GM19240 (cell line): ENCODE measurements at regions not wholly inside any gene's neighbourhood (a gene's known extent, or its start where the extent isn't known, plus 50 kb on each side); places are given as distances from the start of the nearest gene placed in this dataset.

Experiments used
- DNase-seq: peaks from one replicate; pipeline ENCODE4 v3.0.0; 2011; ENCODE audit warnings: low spot score; ENCODE audit not compliant: insufficient read length

DNA sequence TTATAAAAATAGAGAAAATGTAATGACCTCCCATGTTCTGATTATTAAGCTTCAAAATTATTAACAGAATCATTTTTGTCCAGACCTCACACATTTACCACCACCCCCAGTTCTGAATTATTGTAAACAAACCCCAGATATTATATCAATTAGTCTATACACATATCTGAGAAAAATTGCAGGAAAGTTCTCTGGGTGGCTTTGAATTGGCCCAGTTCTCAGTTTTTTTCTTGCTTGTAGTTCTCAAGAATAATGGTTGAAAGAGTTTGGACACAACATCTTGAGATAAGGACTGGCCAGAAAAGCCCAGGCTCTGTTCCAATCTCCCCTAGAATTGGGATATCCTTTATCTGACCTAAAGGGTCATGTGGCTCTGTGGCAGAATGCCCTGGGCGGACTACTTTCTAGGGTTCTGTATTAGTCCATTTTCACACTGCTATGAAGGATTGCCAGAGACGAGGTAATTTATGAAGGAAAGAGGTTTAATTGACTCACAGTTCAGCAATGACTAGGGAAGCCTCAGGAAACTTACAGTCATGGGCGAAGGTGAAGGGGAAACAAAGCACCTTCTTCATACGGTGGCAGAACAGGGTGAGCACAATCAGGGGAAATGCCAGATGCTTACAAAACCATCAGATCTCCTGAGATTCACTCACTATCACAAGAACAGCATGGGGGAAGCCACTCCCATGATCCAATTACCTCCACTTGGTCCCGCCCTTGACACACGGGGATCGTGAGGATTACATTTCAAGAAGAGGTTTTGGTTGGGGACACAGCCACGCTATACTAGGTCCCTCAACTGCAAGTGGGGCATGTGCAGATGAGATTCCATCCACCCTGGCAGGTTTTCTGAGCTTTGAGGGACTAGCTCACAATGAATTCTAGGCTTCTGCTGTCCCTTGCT, 1504.6 kb upstream of the FLRT2 start:
- no peak for DNase-seq

DNA sequence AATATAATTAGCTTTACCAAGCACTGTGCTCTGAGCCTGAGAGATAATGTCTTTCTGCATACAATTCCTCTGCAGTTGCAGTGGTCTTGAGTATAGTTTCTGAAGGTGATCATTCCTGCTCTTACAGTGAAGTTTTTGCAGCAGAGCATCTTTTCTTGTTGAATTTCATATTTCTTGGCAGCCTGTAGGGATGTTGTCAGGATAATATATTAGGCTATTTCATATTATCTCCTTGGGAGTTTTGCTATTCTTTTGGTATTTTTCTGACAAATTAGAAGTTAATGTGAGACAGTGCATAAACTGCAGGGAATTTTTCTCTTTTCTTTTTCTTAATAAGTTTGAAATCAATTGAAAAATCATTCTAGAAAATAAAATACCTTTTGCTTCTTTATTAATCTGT, 1502.6 kb upstream of the FLRT2 start:
- DNase-seq: no peak

DNA sequence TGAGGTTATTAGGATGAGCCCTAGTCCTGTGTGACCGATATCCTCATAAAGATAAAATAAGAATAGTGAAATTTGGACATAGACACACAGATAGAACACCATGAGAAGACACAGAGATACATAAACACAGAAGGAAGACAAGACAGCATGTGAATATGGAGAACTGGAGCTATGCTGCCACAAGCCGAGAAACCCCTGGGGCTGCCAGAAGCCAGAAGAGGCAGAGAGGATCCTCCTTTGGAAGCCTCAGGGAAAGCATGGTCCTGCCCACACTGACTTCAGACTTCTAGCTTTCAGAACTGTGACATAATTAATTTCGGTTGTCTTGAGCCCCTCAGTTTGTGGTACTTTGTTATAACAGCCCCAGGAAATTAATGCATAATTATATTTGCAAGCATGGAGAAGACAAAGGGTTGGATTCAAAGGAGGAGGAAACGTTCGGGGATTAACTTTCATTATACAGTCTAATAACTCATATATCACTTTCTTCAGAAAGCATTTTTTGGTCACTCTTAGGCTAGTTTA, 1501.8 kb upstream of the FLRT2 start:
- no peak for DNase-seq

DNA sequence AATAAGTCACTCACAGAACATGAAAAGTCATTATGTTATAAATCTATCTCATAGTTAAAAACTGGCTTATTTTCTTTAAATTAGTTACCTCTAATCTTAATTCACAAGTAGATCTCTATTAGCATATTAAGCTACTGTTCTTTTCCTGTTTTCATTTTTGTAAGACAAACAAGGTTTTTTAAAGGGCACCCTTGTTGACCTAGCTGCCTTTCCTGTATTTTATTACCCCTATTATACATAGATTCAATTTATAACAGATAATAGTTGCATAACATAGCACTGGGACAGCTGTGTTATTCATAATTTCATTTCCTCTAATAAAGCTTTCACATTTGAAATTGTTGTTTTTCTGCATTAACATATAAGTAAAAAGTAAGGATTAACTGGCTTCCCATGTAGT, 1500.7 kb upstream of the FLRT2 start:
- DNase-seq: no peak

DNA sequence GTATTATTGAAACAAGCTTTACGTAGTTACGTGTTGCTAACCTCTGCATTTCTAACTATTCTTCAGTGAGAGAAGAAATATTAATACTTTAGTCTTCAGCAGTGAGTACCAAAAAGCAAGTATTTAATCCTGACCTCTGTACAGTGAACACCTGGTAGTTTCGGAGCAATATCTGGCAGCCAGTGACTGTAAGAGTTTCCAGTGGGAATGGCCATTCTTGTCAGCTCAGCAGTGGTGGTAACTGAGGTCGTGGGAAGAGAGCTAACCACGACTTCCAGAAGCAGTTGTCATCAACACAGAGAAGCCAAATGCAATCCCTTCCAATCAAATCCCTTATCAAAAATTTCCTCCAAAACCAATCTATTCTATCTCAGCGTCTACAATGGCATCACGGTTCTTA, 1500.2 kb upstream of the FLRT2 start:
- no peak for DNase-seq

DNA sequence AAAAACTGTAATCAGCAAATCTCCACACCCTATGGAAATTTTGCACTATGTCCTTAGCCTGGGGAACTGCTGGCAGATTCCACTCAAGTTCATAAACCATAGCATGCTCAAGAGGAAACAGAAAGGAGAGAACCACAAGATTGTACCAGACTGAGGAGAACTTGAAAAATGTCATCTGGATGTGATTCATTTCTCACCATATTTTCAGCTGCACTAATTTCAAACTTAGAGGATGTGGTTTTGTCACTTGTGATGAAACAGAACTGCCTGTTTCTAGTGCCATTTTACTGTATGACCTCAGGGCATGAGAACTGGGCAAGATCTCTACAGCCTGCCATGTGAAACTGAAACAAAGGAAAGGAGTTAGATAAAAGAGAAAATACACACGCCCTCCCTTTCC, 1493.1 kb upstream of the FLRT2 start:
- DNase-seq: no peak

DNA sequence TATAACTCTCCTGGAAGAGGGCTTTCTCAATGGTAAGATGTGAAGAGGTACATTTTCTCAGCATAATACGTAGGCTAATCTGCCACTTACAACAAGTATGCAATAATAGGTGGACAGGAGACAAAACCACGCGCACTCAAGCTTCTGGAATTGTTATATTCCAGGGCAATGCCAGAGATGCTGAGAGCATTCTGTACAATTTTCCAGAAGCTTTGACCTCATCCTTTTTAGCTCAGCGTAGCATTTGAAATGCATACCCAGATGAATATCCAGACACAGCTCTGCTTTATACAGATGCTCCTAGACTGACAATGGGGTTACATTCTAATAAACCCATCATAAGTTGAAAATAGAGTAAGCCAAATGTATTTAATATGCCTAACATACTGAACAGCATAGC, 1492.4 kb upstream of the FLRT2 start:
- no peak for DNase-seq

DNA sequence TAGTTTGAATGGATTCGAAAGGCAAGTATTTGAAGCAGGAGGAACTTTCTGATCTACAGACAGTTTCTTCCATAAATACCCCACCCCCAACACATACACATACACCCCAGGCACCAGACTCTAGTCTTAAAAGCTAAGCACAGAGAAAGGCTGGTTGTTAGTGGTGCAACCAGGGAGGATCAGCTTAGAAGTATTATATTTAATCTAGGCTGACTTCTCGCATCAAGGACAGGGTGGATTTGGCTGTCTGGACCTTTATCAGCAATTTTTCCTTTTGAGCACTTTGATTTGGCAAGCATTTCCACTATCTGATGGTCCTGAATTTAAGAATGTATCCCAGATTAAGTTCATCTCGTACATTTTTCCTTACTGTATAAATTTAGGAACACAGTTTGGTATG, 1489.8 kb upstream of the FLRT2 start:
- DNase-seq: no peak

DNA sequence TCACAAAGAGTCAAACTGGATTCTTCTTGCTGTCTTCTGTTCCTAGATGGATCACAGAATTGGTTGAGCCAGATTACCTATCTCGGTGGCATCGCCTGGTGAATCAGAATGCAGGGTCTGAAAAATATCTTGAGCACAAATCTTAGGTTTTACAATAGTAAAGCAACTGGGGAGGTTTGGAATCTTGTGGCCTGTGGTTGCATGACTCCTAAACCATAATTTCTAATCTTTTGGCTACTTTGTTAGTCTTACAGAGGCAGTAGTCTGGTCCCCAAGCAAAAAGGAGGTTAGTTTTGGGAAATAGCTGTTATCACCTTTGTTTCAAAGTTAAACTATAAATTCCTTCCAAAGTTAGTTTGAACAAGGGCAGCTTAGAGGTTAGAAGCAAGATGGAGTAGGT, 1488.5 kb upstream of the FLRT2 start:
- no peak for DNase-seq

DNA sequence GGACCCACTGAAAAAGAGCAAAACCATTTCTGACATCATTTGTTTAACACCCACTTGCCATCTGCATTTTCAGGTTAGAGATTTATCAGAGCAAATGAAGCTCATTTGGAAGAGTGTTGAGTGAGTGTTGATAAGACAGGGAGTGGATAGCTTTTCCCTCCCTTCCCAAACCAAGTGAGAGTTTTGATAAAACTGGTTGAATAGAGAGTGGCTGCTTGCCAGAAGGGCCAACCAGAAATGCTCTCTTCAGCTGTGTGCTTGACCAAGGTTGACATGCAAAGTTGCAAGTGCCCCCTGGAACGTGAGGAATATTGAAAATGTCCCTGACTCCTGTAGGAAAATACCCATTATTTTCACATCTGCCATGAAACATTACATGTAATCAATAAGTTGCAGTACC, 1487.0 kb upstream of the FLRT2 start:
- DNase-seq: no peak

DNA sequence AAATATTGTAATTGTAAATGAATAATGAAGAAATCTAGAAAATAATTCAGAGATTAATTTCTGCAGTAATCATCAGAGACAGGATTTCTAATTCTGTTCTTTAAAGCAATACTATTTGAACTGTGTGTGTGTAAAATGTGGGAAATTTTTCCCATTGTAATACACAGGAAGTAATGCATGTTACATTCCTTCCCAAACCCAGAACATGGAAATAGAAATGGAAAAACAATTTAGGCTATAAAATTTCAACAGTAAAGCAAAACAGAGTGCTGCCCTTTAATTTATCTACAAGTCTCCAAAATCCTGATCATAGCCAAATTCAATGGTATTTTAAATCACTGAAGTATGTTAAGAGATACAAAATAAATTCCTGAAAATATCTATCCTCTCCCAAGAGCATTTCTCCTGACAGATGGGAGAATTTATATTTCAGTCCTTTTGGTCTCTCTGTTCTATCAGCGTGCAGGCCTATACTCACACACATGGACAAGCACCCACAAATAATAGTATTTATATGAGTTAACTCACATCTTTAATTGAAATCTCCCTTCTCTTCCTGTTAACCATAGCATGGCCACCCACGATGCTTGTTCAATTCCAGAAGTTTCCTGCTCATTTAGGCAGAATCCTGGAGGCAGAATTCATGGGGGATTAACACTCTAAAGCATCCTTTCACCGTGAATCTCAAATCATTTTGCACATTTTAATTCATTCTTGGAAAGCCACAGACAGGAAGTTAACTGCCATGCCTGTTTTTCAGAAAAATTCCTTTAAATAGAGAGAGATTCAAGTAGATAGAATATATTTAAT, 1465.4 kb upstream of the FLRT2 start:
- no peak for DNase-seq

DNA sequence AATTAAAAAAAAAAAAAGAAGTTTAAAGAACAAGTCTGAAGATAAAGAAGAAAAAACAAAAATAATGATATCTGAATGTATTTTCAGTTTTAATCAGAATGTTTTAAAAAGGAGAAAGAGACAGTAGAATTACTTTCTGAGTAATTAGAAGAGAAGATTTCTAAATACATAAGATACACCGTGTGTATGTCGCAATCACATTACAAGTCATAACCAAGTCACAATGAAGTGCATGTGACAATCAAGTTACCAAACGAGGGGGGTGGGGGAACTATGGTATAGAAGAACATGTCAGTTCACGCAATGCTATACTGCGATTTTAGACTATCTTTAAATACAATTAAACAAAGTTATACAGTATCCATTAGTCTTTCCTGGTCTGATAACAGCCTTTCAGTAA, 1464.1 kb upstream of the FLRT2 start:
- no peak for DNase-seq

DNA sequence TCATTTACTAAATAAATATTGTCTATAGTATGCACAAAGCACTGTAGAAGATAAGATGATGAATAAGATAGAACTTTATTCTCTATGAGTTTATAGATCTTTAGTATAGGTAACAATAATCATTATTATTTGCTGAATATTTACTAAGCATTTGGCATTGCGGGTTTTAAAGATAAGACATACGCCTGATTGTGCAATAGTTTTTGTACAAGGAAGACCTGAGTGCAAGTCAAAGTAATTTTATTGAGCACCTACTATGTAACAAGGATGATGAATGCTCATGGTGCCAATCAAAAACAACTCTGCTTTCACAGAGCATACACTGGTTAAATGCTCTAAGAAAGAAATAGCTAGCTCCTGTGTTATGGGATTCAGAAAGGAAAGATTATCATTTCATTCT, 1461.7 kb upstream of the FLRT2 start:
- DNase-seq: no peak

DNA sequence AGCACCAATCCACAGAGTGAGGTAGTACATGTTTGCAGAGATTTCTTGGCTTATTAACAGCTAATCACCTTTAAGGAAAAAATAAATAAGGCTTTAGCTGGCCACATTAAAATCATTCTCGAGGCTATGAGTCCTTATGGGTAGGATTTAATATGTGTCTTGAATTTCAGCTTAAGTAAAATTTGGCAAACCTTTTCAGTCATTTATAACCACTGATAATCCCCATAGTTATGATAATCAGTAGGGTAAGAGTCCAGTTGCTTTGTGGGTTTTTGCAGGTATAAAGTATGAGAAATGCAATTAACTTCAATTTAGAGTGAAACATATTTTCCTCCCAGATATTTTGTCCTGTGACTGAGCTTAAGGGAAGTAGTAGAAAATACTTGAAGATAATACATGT, 1458.9 kb upstream of the FLRT2 start:
- DNase-seq: no peak

DNA sequence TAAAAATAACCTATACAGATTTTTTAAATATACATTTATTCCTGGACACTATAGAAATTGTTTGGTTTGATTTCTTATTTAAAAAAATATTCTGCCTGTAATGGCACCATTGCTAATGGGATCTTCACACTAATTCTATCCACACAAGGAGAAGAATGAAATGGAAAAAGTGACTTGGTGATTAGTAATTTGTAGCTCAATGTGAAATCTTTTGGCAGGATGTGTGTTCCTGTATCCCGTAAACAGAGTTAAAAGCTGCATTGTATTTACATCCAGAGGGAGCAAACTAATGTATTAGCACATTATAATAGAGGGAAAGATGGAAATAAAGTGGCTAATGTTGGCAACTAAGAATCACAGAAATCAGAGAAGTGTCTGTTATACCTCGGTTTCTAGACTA, 1455.3 kb upstream of the FLRT2 start:
- no peak for DNase-seq

DNA sequence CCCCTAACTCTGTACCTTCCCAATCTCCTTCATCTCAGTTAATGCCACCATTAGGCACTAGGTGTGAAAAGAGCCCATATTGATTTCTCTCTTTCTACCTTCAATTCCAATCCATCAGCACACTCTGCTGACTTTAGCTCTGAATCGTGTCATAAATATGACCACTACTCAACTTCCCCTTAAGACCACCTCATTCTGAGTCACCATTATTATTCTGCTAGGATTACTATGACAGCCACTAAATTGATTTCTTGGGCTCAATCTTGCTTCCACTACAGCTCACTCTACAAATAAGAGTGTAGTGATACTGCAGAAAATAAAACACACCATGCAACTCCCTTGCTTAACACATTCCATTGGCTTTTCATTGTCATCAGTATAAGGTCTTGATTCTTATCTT, 1449.0 kb upstream of the FLRT2 start:
- no peak for DNase-seq

DNA sequence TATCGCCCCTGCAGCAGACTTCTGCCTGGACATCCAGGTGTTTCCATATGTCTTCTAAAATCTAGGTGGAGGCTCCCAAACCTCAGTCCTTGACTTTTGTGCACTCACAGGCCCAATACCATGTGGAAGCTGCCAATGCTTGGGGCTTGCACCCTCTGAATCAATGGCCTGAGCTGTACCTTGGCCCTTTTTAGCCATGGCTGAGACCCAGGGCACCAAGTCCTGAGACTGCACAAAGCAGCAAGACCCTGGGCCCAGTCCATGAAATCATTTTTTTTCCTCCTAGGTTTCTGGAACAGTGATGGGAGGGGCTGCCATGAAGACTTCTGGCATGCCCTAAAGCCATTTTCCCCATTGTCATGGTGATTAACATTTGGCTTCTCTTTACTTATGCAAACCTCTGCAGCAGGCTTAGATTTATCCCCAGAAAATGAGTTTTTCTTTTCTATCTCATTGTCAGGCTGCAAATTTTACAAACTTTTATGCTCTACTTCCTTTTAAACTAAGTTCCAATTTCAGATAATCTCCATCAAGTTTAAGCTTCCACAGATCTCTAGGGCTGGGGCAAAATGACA, 1445.8 kb upstream of the FLRT2 start:
- DNase-seq: no peak

DNA sequence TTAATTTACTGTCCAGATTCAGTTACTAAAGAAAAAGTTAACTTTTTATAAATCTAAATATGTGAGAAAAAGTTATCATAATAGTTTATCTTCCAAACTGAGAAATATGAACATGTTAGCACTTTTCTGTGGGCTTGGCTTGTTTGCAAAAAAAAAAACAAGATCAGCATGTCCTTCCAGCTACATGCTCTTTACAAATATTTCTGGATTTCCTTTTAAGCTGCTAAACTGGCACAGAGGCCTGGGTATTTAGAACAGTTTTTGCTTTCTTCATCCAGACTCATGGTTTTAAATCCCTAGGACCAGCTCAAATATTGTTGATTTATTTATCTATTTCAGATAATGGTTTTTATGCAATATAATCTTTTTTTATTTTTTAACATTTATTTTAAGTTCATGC, 1444.5 kb upstream of the FLRT2 start:
- no peak for DNase-seq

DNA sequence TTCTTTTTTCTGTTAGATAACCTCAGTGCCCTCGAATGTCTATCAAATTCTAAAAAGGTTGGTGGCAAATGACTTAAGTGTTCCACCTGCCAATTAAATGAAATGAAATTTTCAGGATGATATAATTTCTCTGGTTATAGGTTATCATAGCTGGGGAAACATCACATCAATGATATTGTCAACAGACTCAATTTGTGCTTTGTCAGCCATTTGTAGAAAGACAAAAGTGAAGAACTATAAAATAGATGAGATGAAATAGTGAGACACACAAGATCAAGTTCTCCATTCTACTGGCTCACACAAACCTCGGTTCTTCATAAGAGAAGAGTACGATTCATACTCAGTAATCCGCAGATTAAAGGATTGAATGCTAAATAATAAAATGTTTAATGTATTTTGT, 1443.2 kb upstream of the FLRT2 start:
- no peak for DNase-seq

DNA sequence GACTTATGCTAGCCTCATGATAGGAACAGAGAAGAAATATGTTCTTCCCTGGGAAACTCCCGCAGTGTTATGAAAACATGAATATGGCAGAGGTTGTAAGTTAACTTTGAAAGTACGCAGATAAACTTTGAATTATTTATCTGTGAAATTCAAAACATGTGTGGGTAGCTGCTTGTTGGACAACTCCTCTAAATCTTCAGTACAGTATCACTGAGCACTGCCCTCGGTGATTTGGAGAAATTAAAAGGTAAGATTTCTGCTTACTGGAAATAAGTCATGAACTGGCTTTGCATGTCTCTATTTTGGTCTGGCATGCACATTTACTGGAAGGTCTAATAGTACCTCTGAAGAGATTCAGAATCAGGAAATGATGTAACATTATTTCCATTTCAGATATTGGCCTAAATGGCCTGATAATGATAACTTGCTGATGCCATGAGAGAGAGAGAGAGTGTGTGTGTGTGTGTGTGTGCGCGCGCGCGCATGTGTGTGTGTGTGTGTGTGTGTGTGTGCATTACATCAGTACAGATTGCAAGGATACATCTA, 1441.9 kb upstream of the FLRT2 start:
- DNase-seq: no peak

DNA sequence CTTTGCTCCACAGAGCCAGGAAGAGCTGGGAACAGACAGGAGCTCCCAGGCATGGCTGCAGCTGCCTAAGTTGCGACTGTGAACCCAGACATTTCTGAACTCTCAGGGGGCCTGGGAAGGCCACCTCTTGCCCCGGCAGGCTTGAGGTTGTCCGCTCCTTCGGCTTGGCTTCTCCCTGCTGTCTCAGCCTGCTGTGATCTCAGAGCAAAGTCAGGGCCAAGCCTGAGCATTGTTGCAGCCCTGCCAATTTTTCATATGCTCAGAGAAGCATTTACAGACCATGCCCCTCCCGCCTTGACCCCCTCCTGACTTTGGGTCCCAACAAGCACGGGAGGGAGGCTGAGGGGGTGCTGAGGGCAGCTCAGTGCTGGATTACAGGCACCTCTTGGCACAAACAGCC, 1439.1 kb upstream of the FLRT2 start:
- DNase-seq: no peak

DNA sequence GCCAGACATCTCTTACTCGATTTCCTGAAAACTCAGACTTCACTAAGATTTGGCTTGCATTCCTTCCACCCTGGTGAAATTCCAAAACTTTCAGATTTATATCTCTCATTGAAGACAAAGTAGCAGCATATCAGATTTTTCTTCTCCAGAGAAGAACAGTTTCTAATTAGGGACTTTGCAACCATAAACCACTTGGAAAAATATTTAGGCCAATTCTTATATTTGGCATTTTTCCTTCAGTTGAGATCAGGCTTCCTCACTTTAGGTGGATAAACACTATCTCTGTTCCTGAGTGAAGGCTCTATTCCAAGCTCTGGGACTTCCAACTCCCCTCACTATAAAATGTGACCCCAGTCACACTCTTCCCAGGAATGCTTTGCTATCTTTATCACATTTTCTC, 1434.3 kb upstream of the FLRT2 start:
- DNase-seq: no peak
